ENCODE measurements at regions not wholly inside any gene's neighbourhood (a gene's known extent, or its start where the extent isn't known, plus 50 kb on each side); places are given as distances from the start of the nearest gene placed in this dataset.

- TF ChIP-seq CTCF (IDR thresholded peaks at IDR 0.05; ENCODE audit: extremely low read depth, insufficient read depth, missing control alignments): no peak
- in situ Hi-C loops (cut with MboI; ENCODE audit: low pct_unique_long_range_greater_than_20kb, low sequenced_read_pairs, unreplicated experiment): no loop called here
- no peak for DNase-seq (ENCODE audit: low spot score)
These were observed 430.3 kb downstream of the ZNF536 start for GRCh38 chr19:30802424-30803013.

- in situ Hi-C loops (cut with MboI; ENCODE audit: low pct_unique_long_range_greater_than_20kb, low sequenced_read_pairs, unreplicated experiment): no loop called here
- DNase-seq (ENCODE audit: low spot score): no peak
- TF ChIP-seq CTCF (IDR thresholded peaks at IDR 0.05; ENCODE audit: extremely low read depth, insufficient read depth, missing control alignments): peak; percentile 18
These were observed 427.9 kb downstream of the ZNF536 start for GRCh38 chr19:30799865-30800755.

GRCh38 chr19:30795727-30796126 lies 423.5 kb downstream of the ZNF536 start:
- no peak for DNase-seq (ENCODE audit: low spot score)
- in situ Hi-C loops (cut with MboI; ENCODE audit: low pct_unique_long_range_greater_than_20kb, low sequenced_read_pairs, unreplicated experiment): no loop called here
- no peak for TF ChIP-seq CTCF (IDR thresholded peaks at IDR 0.05; ENCODE audit: extremely low read depth, insufficient read depth, missing control alignments)

GRCh38 chr19:30792561-30793505 lies 420.6 kb downstream of the ZNF536 start:
- TF ChIP-seq CTCF (IDR thresholded peaks at IDR 0.05; ENCODE audit: extremely low read depth, insufficient read depth, missing control alignments): no peak
- no peak for DNase-seq (ENCODE audit: low spot score)
- in situ Hi-C loops (cut with MboI; ENCODE audit: low pct_unique_long_range_greater_than_20kb, low sequenced_read_pairs, unreplicated experiment): no loop called here

- in situ Hi-C loops (cut with MboI; ENCODE audit: low pct_unique_long_range_greater_than_20kb, low sequenced_read_pairs, unreplicated experiment): no loop called here
These were observed 418.9 kb downstream of the ZNF536 start for GRCh38 chr19:30791088-30791487.

More at GRCh38 chr19:30791088-30791487, 418.9 kb downstream of the ZNF536 start:
- DNase-seq (ENCODE audit: low spot score): no peak
- no peak for TF ChIP-seq CTCF (IDR thresholded peaks at IDR 0.05; ENCODE audit: extremely low read depth, insufficient read depth, missing control alignments)
